ENCODE measurements at regions not wholly inside any gene's neighbourhood (a gene's known extent, or its start where the extent isn't known, plus 50 kb on each side); places are given as distances from the start of the nearest gene placed in this dataset.

- no peaks in the 10 kb centered on the region for H3K9me3 ChIP-seq
- peak in 1 of 2 donors; percentile 31 for DNase-seq
- no peaks in the 10 kb centered on the region for H3K27me3 ChIP-seq
- no peak for TF ChIP-seq POLR2A (IDR thresholded peaks at IDR 0.05)
- no peak for TF ChIP-seq POLR2AphosphoS5 (IDR thresholded peaks at IDR 0.05)
- TF ChIP-seq EP300 (IDR thresholded peaks at IDR 0.05) = no peak
- TF ChIP-seq CTCF (IDR thresholded peaks at IDR 0.05) = no peak
- no peak overlapping the region for H3K4me3 ChIP-seq
- no peak overlapping the region for H3K27ac ChIP-seq
- no peaks in the 10 kb centered on the region for H3K4me1 ChIP-seq
- intact Hi-C loops (cut with DNase I; ENCODE audit: low total_unique reads) = no loop called here
- WGBS, 5 donors = 78 to 86% (median 86%) methylated on average over 19 of the region's 19 CpGs
- no peaks in the 10 kb centered on the region for H3K36me3 ChIP-seq
Observed at GRCh38 chr10:123348691-123349572, 194.7 kb downstream of the BUB3 start.

- WGBS, 5 donors = 77 to 87% (median 86%) methylated on average over 16 to 17 of the region's 17 CpGs
Observed at GRCh38 chr10:123351715-123352114, 197.5 kb downstream of the BUB3 start.

GRCh38 chr10:123354521-123354920, 200.3 kb downstream of the BUB3 start:
- intact Hi-C loops (cut with DNase I; ENCODE audit: low total_unique reads) = no loop called here
- H3K4me3 ChIP-seq = no peak overlapping the region

More at GRCh38 chr10:123351715-123352114, 197.5 kb downstream of the BUB3 start:
- no peak for DNase-seq
- intact Hi-C loops (cut with DNase I; ENCODE audit: low total_unique reads) = no loop called here
- no peak overlapping the region for H3K4me3 ChIP-seq
- no peaks in the 10 kb centered on the region for H3K4me1 ChIP-seq
- H3K36me3 ChIP-seq = no peaks in the 10 kb centered on the region
- TF ChIP-seq POLR2A (IDR thresholded peaks at IDR 0.05) (no peak), POLR2AphosphoS5 (IDR thresholded peaks at IDR 0.05) (no peak), CTCF (IDR thresholded peaks at IDR 0.05) (no peak), EP300 (IDR thresholded peaks at IDR 0.05) (no peak)
- no peaks in the 10 kb centered on the region for H3K9me3 ChIP-seq
- H3K27ac ChIP-seq = no peak overlapping the region
- peaks cover 0 to 11% (median 0%) of the 10 kb centered on the region in 3 donors for H3K27me3 ChIP-seq

GRCh38 chr10:123355748-123356481, 201.7 kb downstream of the BUB3 start:
- 61 to 70% (median 64%) methylated on average over 6 of the region's 6 CpGs for WGBS, 5 donors
- no peak for TF ChIP-seq EP300 (IDR thresholded peaks at IDR 0.05)
- TF ChIP-seq POLR2AphosphoS5 (IDR thresholded peaks at IDR 0.05) = no peak
- TF ChIP-seq CTCF (IDR thresholded peaks at IDR 0.05) = no peak
- TF ChIP-seq POLR2A (IDR thresholded peaks at IDR 0.05) = no peak
- Histone ChIP-seq H3K4me1 (no peaks in the 10 kb centered on the region), H3K9me3 (no peaks in the 10 kb centered on the region), H3K4me3 (no peak overlapping the region), H3K36me3 (no peaks in the 10 kb centered on the region), H3K27ac (no peak overlapping the region), H3K27me3 (peaks cover 0 to 11% (median 0%) of the 10 kb centered on the region in 3 donors)
- DNase-seq = no peak
- intact Hi-C loops (cut with DNase I; ENCODE audit: low total_unique reads) = no loop called here

More at GRCh38 chr10:123354521-123354920, 200.3 kb downstream of the BUB3 start:
- H3K27me3 ChIP-seq = peaks cover 0 to 11% (median 0%) of the 10 kb centered on the region in 3 donors
- no peak overlapping the region for H3K27ac ChIP-seq
- 74 to 83% (median 78%) methylated on average over 7 of the region's 7 CpGs for WGBS, 5 donors
- no peak for DNase-seq
- TF ChIP-seq POLR2AphosphoS5 (IDR thresholded peaks at IDR 0.05) = no peak
- H3K4me1 ChIP-seq = no peaks in the 10 kb centered on the region
- H3K36me3 ChIP-seq = no peaks in the 10 kb centered on the region
- H3K9me3 ChIP-seq = no peaks in the 10 kb centered on the region

All from stomach (tissue), 8 donors.